WTC11 (cell line): ENCODE measurements at regions not wholly inside any gene's neighbourhood (a gene's known extent, or its start where the extent isn't known, plus 50 kb on each side); places are given as distances from the start of the nearest gene placed in this dataset.

Source experiments
- ATAC-seq: fragments of 200-7000 bp; cut with Tn5 transposase; 2 replicates; pipeline ENCODE4 v1.10.0; 2021; ENCODE audit warnings: mild to moderate bottlenecking, moderate library complexity
- CTCF ChIA-PET: fragments of 300-600 bp; sonication (Branson Sonifier 250); formaldehyde crosslinking; loops from one replicate; lab custom pipeline; 2021; ENCODE audit warnings: antibody characterized with exemption; lab: Charles Lee
- POLR2A ChIA-PET: fragments of 350-600 bp; sonication (Branson Sonifier 250); formaldehyde crosslinking; loops from one replicate; lab custom pipeline; 2021; ENCODE audit warnings: antibody characterized with exemption; lab: Charles Lee
- DNase-seq: peaks from one replicate; pipeline ENCODE4 v3.0.0; 2021; ENCODE audit warnings: low spot score
- H3K27ac Mint-ChIP-seq: 2 replicates; pipeline ENCODE4 v1.8.0; 2021; ENCODE audit warnings: mixed read lengths
- H3K27me3 Mint-ChIP-seq: 2 replicates; pipeline ENCODE4 v1.8.0; 2021; ENCODE audit warnings: low read depth, mild to moderate bottlenecking, moderate library complexity, mixed read lengths
- H3K36me3 Mint-ChIP-seq: 2 replicates; pipeline ENCODE4 v1.8.0; 2021; ENCODE audit warnings: mixed read lengths
- H3K4me1 Mint-ChIP-seq: 2 replicates; pipeline ENCODE4 v1.8.0; 2022; ENCODE audit warnings: mixed read lengths
- H3K4me3 Mint-ChIP-seq: 2 replicates; pipeline ENCODE4 v1.8.0; 2021; ENCODE audit warnings: mild to moderate bottlenecking, moderate library complexity, mixed read lengths
- H3K9me3 Mint-ChIP-seq: 2 replicates; pipeline ENCODE4 v1.8.0; 2021; ENCODE audit warnings: mixed read lengths
- FOXJ3 ChIP-seq: sonication (generic); formaldehyde crosslinking; IDR thresholded peaks from 2 replicates; pipeline ENCODE4 v1.9.0; 2021; ENCODE audit warnings: missing genetic modification reagents, mild to moderate bottlenecking, borderline replicate concordance
- FOXK1 ChIP-seq: sonication (generic); formaldehyde crosslinking; IDR thresholded peaks from 2 replicates; pipeline ENCODE4 v1.8.0; 2022; ENCODE audit warnings: mild to moderate bottlenecking, moderate library complexity, missing genetic modification reagents
- GRHL2 ChIP-seq: fragments of 250-450 bp; sonication (Bioruptor Pico); IDR thresholded peaks from 2 replicates; pipeline ENCODE4 v1.8.0; 2022; ENCODE audit warnings: mild to moderate bottlenecking, moderate library complexity; ENCODE audit not compliant: insufficient replicate concordance, severe bottlenecking
- RELA ChIP-seq: sonication (generic); formaldehyde crosslinking; IDR thresholded peaks from 2 replicates; pipeline ENCODE4 v1.8.1; 2022; ENCODE audit warnings: missing genetic modification reagents, mild to moderate bottlenecking, borderline replicate concordance
- SMAD4 ChIP-seq: sonication (generic); formaldehyde crosslinking; IDR thresholded peaks from 2 replicates; pipeline ENCODE4 v1.8.0; 2022; ENCODE audit warnings: mild to moderate bottlenecking, missing genetic modification reagents
- TEAD1 ChIP-seq: sonication (generic); formaldehyde crosslinking; IDR thresholded peaks from 2 replicates; pipeline ENCODE4 v1.8.0; 2022; ENCODE audit warnings: mild to moderate bottlenecking, missing genetic modification reagents
- TEAD4 ChIP-seq: sonication (generic); formaldehyde crosslinking; IDR thresholded peaks from 2 replicates; pipeline ENCODE4 v1.8.0; 2022; ENCODE audit warnings: mild to moderate bottlenecking, missing genetic modification reagents
- TP53 ChIP-seq: sonication (generic); formaldehyde crosslinking; IDR thresholded peaks from 2 replicates; pipeline ENCODE4 v1.8.1; 2023; ENCODE audit warnings: mild to moderate bottlenecking, missing genetic modification reagents
- ZBTB21 ChIP-seq: sonication (generic); formaldehyde crosslinking; IDR thresholded peaks from 2 replicates; pipeline ENCODE4 v1.8.1; 2023; ENCODE audit warnings: mild to moderate bottlenecking, missing genetic modification reagents, borderline replicate concordance
- ZNF416 ChIP-seq: fragments of 250-450 bp; sonication (Bioruptor Pico); IDR thresholded peaks from 2 replicates; pipeline ENCODE4 v1.9.0; 2021; ENCODE audit warnings: mild to moderate bottlenecking, inconsistent platforms
- TF ChIP-seq, protein P1 (sequence below): fragments of 200-600 bp; IDR thresholded peaks from 2 replicates; pipeline ENCODE4 v1.8.0; 2022; ENCODE audit warnings: antibody characterized with exemption
- TF ChIP-seq, protein P2 (sequence below): sonication (generic); formaldehyde crosslinking; IDR thresholded peaks from 2 replicates; pipeline ENCODE4 v1.8.1; 2022; ENCODE audit warnings: missing genetic modification reagents, borderline replicate concordance
- TF ChIP-seq, protein P3 (sequence below): sonication (generic); formaldehyde crosslinking; IDR thresholded peaks from 2 replicates; pipeline ENCODE4 v1.8.0; 2022; ENCODE audit warnings: mild to moderate bottlenecking, missing genetic modification reagents
- TF ChIP-seq, protein P4 (sequence below): sonication (generic); formaldehyde crosslinking; IDR thresholded peaks from 2 replicates; pipeline ENCODE4 v1.8.1; 2023; ENCODE audit warnings: mild to moderate bottlenecking, moderate library complexity, missing genetic modification reagents
- TF ChIP-seq, protein P5 (sequence below): sonication (generic); formaldehyde crosslinking; IDR thresholded peaks from 2 replicates; pipeline ENCODE4 v1.8.0; 2022; ENCODE audit warnings: mild to moderate bottlenecking, missing genetic modification reagents
- TF ChIP-seq, protein P6 (sequence below): sonication (generic); formaldehyde crosslinking; IDR thresholded peaks from 2 replicates; pipeline ENCODE4 v1.8.1; 2022; ENCODE audit warnings: mild to moderate bottlenecking, missing genetic modification reagents, moderate library complexity, borderline replicate concordance
- TF ChIP-seq, protein P7 (sequence below): sonication (generic); formaldehyde crosslinking; IDR thresholded peaks from 2 replicates; pipeline ENCODE4 v1.8.1; 2023; ENCODE audit warnings: mild to moderate bottlenecking, missing genetic modification reagents

DNA sequence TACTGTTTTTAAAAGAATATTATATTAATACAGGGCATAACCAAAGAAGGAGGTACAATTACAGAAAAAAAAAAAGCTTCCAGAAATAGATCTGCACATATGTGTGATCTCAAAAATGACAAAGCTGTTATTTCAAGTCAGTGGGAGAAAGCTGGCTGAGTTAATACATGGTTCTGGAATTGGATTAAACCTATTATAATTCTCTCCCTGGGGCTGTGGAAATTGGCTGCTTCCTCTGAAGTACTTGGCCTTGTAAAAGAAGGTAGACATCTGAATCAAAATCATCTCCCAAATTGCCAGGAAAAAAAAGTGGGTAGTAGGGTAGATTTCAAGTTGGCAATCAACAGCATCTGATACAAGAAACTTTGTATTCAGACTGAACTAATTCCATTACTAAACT lies 723.9 kb upstream of the ALCAM start:
- ChIA-PET POLR2A (no interaction called here), CTCF (no interaction called here)
- peaks cover 10% of the 10 kb centered on the region; the same call in 1 of the 2 replicates for H3K36me3 Mint-ChIP-seq
- H3K27me3 Mint-ChIP-seq = no peaks in the 10 kb centered on the region
- no peaks in the 10 kb centered on the region for H3K4me1 Mint-ChIP-seq
- DNase-seq = no peak
- ATAC-seq = no peak
- no peak for TF ChIP-seq ZBTB21
- H3K27ac Mint-ChIP-seq = no peak overlapping the region
- no peak overlapping the region for H3K4me3 Mint-ChIP-seq
- H3K9me3 Mint-ChIP-seq = peaks cover 32% of the 10 kb centered on the region

DNA sequence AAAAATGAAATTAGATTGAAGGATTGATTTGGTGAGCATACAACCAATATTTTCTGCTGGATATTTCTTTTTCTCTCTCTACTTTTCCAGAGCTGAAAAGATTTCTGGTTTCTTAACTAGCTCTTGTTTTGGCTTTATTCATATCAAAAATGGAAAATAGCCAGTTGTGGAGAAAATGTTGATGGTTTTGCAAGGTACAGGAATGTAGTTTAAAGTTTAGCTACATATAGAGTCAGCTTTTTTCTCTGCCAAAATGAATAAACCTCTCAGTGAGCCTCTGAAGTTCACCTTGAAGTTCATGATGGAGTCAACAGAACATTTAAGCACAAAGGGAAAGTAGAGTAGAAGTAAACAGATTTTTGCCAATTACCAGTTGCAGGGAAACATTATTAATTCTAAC lies 720.5 kb upstream of the ALCAM start:
- DNase-seq (no peak), ATAC-seq (no peak)
- CTCF ChIA-PET = no interaction called here
- Mint-ChIP-seq H3K27ac (no peak overlapping the region), H3K4me3 (no peak overlapping the region), H3K27me3 (no peaks in the 10 kb centered on the region), H3K9me3 (no peaks in the 10 kb centered on the region), H3K4me1 (no peaks in the 10 kb centered on the region), H3K36me3 (no peaks in the 10 kb centered on the region)
- POLR2A ChIA-PET = no interaction called here
- TF ChIP-seq ZNF416 (CRISPR knock-in tag) (no peak), RELA (no peak), GRHL2 (CRISPR knock-in tag) (no peak), TP53 (CRISPR knock-in tag) (no peak)
- TF ChIP-seq, protein P1, sequence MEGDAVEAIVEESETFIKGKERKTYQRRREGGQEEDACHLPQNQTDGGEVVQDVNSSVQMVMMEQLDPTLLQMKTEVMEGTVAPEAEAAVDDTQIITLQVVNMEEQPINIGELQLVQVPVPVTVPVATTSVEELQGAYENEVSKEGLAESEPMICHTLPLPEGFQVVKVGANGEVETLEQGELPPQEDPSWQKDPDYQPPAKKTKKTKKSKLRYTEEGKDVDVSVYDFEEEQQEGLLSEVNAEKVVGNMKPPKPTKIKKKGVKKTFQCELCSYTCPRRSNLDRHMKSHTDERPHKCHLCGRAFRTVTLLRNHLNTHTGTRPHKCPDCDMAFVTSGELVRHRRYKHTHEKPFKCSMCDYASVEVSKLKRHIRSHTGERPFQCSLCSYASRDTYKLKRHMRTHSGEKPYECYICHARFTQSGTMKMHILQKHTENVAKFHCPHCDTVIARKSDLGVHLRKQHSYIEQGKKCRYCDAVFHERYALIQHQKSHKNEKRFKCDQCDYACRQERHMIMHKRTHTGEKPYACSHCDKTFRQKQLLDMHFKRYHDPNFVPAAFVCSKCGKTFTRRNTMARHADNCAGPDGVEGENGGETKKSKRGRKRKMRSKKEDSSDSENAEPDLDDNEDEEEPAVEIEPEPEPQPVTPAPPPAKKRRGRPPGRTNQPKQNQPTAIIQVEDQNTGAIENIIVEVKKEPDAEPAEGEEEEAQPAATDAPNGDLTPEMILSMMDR = no peak
- TF ChIP-seq, protein P2, sequence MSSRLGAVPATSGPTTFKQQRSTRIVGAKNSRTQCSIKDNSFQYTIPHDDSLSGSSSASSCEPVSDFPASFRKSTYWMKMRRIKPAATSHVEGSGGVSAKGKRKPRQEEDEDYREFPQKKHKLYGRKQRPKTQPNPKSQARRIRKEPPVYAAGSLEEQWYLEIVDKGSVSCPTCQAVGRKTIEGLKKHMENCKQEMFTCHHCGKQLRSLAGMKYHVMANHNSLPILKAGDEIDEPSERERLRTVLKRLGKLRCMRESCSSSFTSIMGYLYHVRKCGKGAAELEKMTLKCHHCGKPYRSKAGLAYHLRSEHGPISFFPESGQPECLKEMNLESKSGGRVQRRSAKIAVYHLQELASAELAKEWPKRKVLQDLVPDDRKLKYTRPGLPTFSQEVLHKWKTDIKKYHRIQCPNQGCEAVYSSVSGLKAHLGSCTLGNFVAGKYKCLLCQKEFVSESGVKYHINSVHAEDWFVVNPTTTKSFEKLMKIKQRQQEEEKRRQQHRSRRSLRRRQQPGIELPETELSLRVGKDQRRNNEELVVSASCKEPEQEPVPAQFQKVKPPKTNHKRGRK = no peak
- TF ChIP-seq, protein P3, sequence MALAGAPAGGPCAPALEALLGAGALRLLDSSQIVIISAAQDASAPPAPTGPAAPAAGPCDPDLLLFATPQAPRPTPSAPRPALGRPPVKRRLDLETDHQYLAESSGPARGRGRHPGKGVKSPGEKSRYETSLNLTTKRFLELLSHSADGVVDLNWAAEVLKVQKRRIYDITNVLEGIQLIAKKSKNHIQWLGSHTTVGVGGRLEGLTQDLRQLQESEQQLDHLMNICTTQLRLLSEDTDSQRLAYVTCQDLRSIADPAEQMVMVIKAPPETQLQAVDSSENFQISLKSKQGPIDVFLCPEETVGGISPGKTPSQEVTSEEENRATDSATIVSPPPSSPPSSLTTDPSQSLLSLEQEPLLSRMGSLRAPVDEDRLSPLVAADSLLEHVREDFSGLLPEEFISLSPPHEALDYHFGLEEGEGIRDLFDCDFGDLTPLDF = no peak
- TF ChIP-seq, protein P4, sequence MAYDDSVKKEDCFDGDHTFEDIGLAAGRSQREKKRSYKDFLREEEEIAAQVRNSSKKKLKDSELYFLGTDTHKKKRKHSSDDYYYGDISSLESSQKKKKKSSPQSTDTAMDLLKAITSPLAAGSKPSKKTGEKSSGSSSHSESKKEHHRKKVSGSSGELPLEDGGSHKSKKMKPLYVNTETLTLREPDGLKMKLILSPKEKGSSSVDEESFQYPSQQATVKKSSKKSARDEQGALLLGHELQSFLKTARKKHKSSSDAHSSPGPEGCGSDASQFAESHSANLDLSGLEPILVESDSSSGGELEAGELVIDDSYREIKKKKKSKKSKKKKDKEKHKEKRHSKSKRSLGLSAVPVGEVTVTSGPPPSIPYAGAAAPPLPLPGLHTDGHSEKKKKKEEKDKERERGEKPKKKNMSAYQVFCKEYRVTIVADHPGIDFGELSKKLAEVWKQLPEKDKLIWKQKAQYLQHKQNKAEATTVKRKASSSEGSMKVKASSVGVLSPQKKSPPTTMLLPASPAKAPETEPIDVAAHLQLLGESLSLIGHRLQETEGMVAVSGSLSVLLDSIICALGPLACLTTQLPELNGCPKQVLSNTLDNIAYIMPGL = no peak
- TF ChIP-seq, all 79 proteins: peak for 0

DNA sequence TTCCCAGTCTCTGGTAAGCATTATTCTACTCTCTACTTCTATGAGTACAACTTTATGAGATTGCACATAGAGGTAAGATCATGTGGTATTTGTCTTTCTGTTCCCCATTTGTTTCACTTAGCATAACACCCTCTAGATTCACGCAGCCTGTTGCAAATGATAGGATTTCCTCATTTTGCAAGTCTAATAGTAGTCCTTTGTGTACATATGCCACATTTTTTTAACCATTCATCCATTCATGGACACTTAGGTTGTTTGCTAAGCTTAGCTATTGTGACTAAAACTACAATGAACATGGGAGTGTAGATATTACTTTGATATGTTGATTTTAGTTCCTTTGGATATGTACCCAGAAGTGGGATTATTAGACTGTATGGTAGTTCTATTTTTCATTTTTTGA lies 717.9 kb upstream of the ALCAM start:
- CTCF ChIA-PET = no interaction called here
- Mint-ChIP-seq H3K9me3 (peaks cover 7% of the 10 kb centered on the region; the same call in 1 of the 2 replicates), H3K4me3 (no peak overlapping the region), H3K4me1 (no peaks in the 10 kb centered on the region), H3K27me3 (no peaks in the 10 kb centered on the region), H3K36me3 (no peaks in the 10 kb centered on the region), H3K27ac (no peak overlapping the region)
- POLR2A ChIA-PET = no interaction called here
- ATAC-seq = no peak
- TF ChIP-seq, protein P5, sequence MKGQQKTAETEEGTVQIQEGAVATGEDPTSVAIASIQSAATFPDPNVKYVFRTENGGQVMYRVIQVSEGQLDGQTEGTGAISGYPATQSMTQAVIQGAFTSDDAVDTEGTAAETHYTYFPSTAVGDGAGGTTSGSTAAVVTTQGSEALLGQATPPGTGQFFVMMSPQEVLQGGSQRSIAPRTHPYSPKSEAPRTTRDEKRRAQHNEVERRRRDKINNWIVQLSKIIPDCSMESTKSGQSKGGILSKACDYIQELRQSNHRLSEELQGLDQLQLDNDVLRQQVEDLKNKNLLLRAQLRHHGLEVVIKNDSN (CRISPR knock-in tag) = no peak
- TF ChIP-seq SMAD4 (CRISPR knock-in tag) (no peak), TEAD4 (no peak), TEAD1 (CRISPR knock-in tag) (no peak), FOXJ3 (CRISPR knock-in tag) (no peak), FOXK1 (CRISPR knock-in tag) (no peak)
- TF ChIP-seq, protein P3 = no peak
- TF ChIP-seq, protein P6, sequence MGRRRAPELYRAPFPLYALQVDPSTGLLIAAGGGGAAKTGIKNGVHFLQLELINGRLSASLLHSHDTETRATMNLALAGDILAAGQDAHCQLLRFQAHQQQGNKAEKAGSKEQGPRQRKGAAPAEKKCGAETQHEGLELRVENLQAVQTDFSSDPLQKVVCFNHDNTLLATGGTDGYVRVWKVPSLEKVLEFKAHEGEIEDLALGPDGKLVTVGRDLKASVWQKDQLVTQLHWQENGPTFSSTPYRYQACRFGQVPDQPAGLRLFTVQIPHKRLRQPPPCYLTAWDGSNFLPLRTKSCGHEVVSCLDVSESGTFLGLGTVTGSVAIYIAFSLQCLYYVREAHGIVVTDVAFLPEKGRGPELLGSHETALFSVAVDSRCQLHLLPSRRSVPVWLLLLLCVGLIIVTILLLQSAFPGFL (CRISPR knock-in tag) = no peak
- TF ChIP-seq, protein P7, sequence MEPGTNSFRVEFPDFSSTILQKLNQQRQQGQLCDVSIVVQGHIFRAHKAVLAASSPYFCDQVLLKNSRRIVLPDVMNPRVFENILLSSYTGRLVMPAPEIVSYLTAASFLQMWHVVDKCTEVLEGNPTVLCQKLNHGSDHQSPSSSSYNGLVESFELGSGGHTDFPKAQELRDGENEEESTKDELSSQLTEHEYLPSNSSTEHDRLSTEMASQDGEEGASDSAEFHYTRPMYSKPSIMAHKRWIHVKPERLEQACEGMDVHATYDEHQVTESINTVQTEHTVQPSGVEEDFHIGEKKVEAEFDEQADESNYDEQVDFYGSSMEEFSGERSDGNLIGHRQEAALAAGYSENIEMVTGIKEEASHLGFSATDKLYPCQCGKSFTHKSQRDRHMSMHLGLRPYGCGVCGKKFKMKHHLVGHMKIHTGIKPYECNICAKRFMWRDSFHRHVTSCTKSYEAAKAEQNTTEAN (CRISPR knock-in tag) = no peak
- DNase-seq = no peak
